ENCODE measurements at regions not wholly inside any gene's neighbourhood (a gene's known extent, or its start where the extent isn't known, plus 50 kb on each side); places are given as distances from the start of the nearest gene placed in this dataset.
"Not testable (repeated sequence)": the region's sequence is repeated elsewhere in the genome, so short reads cannot be mapped to it uniquely, and the experiment has no call there.

DNA sequence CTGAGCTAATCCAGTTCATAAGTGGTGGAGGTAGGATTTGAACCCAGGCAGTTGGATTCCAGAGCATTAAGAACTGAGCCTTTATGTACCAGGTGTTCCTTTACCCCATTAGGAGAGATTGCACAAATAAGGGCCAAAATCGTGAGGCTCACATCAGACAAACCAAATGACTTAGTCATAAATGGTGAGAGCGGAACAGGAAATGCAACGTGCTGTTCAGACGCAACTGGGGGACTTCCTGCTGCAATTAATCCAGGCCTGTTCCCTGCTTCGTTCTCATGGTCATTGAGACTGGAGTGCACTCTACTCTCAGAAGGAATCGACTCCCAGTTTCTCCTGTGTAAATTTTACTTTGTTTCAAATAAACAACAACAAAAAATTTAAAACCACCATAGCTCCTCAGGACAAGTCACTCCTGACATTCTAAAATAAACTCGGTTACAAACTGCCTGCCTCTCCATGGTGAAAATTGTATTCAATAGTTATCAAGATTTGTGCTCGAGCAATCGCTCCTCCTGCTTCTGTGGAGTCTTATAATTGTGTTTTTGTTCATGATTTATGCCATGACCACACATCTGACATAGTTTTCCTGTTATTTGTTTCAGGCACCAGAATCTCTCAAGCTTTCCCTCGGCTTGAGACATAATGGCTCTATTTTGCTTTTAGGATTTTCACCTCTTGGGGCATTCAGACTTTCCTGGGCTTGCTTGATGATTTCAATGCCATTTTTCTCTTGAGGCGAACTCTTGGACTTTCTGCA is 115.3 kb upstream of the BMPER start:
- DNase-seq (ENCODE audit: low spot score): no peak

DNA sequence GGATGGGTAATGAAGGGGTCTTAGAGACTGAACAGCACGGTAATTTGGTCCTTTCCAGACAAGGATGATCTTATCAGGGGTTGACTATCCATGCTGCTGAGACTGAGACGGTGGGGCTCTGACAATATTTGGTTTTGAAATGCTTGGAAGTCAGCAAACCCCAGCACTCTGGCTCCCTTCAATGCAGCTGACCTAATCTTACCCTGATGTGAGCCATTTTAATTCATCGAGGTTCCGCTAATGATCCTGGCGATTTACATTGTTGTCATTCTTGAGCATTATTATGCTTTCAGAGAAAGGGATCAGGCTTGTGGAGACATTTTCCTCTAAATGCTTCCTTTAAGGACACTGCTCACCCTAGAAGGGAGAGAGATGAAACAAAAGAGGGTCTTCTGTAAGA is 114.6 kb upstream of the BMPER start:
- DNase-seq (ENCODE audit: low spot score): no peak

DNA sequence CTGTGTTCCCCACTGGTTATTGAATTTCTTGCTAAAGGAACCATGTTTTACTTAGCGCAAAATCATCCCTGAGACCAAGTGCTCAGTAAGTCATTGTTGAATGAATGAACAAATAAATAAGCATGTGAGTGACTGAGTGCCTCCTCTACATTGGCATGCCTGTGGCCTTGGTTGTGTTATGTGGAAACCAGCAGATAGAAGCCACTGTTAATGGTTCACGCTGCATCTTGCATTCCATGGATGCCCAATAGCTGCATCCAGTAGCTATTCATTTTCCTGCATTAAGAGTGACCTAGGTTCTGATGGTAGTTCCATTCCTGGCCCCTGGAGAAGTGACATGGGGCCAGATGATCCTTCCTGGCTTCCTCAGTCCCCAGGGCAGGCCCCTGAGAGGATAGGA is 113.3 kb upstream of the BMPER start:
- DNase-seq (ENCODE audit: low spot score): no peak

DNA sequence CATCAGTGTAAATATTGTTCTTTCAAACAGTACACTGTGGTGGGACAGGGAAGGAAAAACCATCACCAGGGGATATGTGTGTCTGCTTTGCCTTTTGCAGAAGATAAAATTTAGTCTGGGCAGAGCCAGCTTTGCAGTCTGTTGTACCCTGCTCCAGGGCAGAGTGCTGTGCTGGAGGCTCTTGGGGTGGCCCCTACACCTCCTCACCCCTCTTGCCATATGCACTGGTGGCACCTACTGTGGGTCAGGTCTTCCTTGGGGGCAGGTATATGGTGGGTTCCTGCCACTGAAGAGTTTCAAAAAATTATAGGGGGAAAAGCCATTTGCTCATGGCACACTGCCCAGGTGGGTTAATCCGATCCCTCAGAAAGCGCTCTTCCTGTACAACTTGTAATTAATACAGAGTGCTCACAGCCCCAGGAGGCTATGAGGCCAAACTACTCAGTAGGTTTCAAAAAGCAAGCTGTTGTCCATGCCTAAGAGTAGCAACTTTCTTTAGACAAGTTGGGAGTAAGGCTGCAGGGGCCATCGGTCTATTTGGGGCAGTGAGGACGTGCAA is 112.7 kb upstream of the BMPER start:
- DNase-seq (ENCODE audit: low spot score): peak; percentile 57

DNA sequence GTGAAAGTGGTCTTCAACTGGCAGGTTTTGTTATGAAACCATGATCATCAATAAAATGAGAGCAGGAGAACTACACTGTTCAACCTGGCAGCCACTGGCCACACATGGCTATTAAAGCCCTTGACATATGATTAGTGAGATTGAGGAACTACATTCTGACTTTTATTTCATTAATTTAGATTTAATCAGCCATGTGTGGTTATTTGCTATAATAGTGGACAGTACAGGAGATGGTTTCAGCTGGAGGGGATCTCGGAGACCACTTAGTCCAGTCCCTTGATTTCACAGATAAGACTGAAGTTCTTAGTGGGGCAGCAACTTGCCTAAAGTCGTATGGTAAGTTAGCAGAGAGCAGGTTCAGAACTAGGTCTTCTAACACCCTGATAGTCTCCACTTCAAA is 111.7 kb upstream of the BMPER start:
- no peak for DNase-seq (ENCODE audit: low spot score)

DNA sequence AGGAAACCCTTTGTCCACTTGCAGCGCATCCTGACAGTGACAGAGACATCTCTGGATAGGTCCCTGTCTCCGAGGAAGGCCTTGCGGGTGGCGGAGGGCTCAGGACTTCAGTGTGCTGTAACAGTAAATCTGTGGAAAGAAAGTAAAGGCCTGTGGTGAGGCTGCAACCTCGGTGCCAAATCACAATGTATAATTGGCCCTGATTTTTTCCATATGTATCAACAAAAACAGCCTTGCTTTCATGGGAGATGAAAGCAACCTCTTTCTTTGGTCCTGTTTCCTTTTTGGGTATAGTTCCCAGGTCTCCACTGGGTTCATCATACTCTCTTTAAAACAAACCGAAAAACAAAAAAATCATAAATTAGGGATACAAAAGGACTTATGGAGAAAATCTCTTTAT is 110.9 kb upstream of the BMPER start:
- no peak for DNase-seq (ENCODE audit: low spot score)

DNA sequence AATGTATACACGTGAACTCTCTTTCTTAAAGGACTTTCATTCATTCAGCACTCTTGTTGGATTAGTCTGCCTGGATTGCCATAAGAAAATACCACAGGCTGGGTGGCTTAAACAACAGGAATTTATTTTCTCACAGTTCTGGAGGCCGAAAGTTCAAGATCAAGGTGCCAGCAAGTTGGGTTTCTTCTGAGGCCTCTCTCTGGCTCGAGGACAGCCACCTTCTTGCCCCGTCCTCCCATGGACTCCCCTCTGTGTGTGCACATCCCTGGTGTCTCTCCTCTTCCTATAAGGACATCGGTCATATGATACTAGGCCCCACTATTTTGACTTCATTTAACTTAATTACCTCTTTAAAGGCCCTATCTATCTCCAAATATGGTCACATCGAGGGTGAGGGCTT is 110.4 kb upstream of the BMPER start:
- no peak for DNase-seq (ENCODE audit: low spot score)

DNA sequence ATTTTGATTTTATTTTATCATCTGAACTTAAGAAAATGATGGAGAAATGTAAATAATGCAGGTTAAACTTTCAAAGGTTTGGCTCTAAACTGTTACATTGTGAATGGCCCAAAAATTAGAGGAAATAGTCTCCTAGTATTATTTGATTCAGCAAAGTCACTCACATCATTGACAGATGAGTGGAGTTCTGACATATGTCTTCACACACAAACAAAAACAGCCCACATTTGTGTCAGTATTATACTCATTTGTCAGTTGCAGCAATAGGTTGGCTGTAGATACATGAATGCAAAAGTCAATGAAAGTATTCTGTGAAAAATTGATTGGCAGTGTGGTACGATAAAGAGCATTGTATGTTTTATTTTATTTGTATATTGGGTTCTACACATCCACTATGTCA is 108.8 kb upstream of the BMPER start:
- no peak for DNase-seq (ENCODE audit: low spot score)

DNA sequence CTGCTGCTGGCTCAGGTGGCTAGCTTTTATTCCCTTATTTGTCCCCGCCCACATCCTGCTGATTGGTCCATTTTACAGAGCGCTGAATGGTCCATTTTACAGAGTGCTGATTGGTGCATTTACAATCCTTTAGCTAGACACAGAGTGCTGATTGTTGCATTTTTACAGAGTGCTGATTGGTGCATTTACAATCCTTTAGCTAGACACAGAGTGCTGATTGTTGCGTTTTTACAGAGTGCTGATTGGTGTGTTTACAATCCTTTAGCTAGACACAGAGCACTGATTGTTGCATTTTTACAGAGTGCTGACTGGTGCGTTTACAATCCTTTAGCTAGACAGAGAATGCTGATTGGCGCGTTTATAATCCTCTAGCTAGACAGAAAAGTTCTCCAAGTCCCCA is 107.8 kb upstream of the BMPER start:
- not testable (repeated sequence) for DNase-seq (ENCODE audit: low spot score)

DNA sequence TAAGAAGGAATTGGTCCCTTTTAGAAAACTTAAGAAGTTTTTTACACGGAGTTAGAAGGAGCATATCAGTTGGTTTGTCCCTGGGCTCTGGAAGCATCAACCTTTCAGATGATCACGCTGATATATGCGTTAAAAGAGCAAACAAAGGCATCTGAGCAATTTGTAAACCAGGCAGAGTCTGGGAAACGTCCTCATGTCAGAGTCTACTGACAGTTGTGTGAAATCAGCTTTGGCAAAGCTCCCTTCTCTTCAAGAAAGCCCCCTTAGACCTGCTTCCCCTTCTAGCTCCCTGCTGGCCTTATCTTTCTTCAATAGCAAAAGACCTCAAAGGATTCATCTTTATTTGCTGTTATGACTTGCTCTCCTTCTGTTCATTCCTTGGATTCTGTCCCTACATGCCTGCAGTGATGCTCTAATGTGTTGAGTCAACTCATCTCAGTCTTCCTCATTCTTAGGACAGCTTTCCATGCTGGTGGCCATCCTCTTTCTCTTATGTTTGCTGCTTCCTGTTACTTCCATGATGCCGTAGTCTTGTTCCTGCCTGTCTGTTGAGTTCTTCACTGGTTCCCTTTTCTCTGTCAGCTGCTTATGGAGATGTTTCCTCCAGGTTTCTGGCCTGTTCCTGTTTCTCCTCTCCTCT is 106.5 kb upstream of the BMPER start:
- no peak for DNase-seq (ENCODE audit: low spot score)

DNA sequence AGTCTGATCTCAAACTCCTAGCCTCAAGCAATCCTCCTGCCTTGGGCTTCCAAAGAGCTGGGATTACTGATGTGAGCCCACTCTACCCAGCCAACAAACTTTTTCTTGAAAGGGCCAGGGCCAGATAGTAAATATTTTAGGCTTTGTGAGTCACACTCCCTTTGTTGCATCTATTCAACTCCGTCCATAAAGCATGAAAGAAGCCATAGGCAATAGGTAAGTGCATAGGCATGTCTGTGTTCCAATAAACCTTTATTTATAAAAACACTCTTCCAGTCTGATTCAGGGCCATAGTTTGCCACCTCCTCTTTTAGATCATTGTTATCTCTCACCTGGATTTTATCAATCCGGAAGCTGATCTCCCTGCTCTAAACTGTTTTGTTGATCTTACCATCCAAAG is 105.6 kb upstream of the BMPER start:
- no peak for DNase-seq (ENCODE audit: low spot score)

DNA sequence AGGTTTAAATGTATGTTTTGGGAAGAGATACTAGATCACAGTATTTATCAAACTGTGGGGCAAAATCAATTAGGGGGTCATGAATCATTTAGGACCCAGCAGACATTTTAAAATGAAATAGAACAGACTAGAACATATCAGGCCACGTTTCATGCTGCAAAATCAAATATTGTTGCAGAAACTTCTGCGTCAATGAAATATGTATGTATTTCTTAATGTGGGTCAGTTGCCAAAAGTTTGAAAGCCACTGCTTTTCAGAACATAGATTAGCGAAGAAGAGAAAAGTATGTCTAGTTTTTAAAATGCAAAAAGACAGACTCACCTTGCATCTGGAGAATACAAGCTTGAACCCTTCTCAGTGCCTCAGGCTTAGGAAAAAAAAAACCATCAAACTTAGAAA is 102.7 kb upstream of the BMPER start:
- no peak for DNase-seq (ENCODE audit: low spot score)

DNA sequence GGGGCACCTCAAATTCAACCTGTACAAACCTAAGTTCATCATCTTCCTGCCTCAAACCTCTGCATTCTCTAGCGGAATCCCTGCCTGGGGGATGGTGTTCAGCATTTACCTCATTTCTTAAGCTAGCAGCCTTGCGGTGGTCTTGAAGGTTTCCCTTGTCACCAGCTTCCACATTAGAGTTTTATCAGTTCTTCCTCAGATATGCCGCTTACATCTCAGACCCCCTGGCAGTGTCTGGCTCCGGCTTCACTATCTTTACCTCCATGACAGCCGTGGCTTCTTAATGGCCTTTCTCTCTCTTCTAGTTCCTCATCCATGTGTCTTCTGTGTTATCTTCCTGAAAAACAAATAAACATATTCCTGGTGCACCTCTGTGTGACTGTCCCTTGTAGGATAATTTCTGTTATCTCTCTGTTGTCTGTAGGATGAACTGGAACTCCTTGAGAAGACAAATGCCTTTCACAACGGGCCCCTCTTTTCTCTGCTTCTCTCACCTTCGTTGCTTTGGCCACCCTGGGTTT is 101.1 kb upstream of the BMPER start:
- no peak for DNase-seq (ENCODE audit: low spot score)

DNA sequence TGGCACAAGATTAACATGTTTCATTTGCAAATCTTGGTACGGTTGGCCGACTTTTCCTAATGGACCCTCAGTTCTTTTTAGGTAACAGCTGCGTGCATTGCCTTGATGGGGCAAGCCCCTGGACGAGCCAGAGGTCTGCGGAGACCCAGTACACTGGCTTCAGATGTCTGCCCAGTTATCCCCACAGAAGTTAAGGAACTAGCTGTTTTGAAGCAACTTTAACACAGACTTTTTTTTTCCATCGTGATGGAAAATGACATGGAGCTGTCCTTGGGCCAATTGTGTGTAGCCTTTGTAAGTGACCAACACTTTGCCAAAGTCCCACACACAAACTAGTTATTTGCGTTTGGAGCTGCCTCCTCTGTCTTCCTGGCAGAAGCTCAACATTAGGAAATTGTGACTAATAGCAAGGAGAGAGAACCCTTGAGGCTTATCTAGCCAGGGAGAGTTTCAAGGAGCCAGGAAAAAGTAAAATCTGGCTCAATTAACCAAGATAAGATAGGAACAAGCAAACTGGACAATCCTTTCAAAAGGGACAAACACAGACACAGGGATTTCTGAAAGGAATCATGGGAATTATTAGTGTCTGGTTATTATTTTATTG is 99.6 kb upstream of the BMPER start:
- DNase-seq (ENCODE audit: low spot score): no peak

DNA sequence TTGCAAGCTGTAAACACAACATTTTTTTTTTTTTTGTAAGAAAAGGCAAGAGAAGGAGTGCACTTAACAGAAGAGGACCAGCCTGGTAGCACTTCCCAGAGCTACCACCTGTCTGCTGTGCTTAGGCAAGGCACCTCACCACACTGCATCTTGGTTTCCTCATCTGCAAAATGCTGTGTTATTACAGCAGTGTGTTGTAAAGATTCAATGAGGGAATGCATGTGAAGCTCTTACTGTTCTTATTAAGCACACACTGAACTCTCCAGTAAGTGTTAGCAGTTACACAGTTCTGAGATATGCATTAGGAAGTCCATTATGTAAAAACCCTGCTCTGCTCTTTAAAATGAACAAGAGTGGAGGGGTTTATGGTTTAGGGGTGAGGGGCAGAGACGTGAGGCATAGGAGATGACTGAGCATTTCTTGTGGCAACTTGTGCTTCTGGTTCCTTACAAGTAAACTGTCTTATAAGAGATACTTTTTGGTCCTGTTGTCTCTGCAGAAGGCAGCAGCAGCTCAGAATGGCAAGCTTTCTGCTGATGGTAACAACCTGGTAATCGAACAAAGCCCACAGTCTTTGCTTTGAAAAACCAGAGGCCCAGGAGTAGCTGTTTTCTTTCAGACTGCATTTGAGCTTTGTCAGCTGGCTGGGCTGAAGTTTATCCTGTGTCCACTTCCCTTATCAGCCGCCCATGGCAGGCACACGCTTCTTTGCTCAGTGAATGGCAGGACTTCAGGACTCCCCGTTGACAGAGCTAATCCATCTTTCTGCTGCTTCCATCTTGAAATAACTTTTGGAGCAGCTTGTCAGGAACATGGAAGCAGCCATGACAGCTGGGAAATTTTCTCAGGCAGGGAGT is 98.8 kb upstream of the BMPER start:
- no peak for DNase-seq (ENCODE audit: low spot score)

DNA sequence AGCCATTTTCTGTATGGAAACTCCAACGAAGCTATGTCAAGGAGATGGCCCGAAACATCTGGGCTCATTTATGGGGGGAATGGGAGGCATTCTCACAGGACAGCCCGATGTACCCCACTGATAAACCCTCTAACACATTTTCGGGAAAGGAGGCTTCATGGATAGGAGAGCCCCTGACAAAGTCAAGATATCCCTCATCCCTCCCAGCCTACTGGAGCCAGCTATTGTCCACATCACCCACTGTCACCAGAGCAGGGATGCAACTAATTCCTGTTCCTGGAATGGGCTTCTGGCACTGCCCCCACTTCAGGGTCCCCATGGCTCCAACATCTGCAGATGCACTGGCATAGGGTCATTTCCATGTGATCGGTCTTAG is 98.2 kb upstream of the BMPER start:
- DNase-seq (ENCODE audit: low spot score): no peak

DNA sequence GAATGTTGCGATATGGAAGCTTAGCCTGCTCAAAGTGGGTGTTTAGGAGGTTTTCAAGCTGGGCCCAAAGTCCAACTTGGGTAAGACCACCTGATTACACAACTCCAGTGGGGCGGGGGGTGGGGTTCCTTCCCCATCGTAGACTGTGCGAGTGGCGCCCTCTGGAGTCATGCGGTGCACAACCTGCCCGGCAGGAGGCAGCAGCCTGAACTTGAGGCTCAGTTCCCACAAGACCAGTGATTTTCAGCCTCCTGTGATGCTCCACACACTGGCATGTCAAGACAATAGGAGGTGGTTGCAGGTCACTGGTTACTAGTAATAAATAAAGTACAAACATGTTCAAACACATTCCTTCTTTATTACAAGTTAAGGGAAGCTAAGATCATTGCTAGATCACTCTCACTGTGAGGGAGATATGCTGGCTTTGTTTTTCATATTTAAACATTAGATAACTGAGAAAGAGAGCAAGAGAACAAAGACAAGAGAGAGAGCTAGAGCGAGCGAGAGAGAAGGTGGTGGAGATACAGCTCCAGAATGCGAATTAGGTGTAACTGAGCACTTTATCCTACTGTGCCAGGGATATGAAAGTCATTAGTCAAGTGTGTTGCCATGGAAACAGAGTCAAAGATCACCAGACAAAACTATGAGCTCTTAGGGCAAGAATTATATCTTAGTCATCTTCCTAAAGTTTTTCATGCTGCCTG is 97.4 kb upstream of the BMPER start:
- peak; percentile 55 for DNase-seq (ENCODE audit: low spot score)

DNA sequence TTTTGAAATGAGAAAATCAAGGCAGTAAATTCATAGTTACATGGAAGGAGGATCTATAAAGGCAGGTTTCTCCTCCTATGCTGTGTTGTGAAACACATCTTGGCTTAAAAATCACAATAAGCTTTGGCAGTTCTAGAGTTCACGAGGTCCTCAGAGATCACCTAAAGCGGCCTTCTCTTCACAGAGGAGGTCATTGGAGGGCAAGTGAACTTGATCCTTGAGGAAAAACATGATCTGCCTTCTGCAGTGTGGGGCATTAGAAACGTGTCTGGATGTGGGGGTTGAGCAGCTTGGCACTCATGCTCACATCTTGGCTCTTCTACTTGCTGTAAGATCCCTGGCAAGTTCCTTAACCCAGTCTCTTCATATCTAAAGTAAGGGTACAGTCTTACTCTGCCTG is 96.1 kb upstream of the BMPER start:
- no peak for DNase-seq (ENCODE audit: low spot score)

DNA sequence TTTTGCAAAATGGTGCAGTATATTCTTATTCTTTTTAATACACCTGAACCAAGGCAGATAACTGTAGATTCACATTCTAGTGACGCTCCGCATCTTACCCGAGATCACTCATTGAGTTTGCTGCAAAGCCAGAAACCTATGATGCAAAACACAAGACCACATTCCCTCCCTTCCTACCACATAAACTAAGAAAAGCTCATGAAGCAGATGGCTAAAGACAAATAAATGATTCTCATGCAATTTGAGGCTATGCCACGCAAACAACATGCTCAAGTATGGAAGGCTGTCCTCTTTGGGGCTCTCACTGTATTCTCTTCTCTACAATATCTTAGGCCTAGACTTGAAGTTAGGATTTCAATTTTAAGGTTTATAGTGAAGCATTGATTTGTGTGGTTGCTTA is 95.0 kb upstream of the BMPER start:
- no peak for DNase-seq (ENCODE audit: low spot score)

DNA sequence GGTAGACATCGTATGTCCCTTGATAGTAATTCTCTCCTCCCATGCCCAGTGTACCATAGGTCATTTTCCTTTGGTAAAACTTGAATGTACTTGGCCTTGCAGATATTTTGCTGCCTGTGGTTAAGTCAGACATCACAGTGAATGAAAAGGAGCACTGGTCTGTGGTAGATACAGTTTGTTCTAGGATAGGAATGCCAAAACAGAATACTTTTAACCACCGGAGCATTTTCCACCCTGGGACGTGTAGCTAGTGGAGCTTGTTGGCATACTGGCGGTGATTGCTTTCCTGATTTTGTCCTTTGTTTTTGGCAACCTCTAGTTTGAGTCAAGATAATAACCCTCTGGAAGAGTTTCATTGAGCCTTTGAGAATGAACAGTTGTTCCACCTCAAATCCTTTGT is 92.0 kb upstream of the BMPER start:
- no peak for DNase-seq (ENCODE audit: low spot score)

DNA sequence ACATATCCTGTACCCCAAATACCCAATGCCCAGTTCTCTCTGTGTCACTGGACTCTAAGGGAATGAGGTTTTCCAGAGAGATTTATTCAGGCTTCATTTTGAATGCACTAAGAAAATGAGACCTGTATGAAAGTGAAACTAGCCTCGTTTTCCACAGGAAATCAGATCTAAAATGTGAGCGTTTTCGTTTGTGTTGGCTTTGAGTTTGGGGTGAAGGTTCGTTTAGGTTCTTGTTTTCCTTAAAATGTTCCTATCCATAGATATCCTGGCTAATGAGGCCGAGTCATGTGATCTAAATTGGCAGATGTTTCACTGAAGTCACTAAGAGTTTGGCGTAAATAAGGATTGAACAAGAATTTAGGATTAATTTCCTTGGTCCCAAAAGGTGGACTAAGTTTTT is 90.9 kb upstream of the BMPER start:
- no peak for DNase-seq (ENCODE audit: low spot score)

DNA sequence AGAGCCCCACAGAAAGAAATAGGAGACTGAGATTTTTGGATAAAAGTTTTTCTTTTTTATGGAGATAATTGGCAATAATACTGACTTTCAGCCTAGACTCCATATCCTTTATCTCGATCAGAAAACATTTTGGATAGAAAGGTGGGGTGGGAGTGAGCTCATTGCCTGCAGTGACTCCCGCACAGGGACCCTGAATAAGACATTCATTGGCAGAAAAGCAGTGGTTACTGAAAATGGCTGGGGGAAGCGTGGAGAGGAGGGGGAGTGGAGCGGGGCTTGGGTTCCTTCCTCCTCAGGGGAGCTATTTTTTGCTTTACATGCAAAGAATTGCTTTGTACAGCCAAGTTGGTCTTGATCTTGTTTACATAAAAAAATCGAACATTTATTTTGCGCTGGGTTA is 90.4 kb upstream of the BMPER start:
- no peak for DNase-seq (ENCODE audit: low spot score)
